GM06990 (cell line): ENCODE measurements at regions not wholly inside any gene's neighbourhood (a gene's known extent, or its start where the extent isn't known, plus 50 kb on each side); places are given as distances from the start of the nearest gene placed in this dataset.

Source experiments
- DNase-seq: peaks from one replicate; pipeline ENCODE4 v3.0.0-alpha.2; 2011; ENCODE audit not compliant: insufficient read length; ENCODE audit errors: extremely low read depth
- H3K27me3 ChIP-seq: replicated peaks from 2 replicates; pipeline ENCODE4 v1.6.0; 2011; ENCODE audit warnings: low read length; ENCODE audit not compliant: control insufficient read depth, insufficient read depth
- H3K36me3 ChIP-seq: 2 replicates; pipeline ENCODE4 v1.5.1; 2011; ENCODE audit warnings: low read length; ENCODE audit not compliant: control insufficient read depth, insufficient read depth
- H3K4me3 ChIP-seq: replicated peaks from 2 replicates; pipeline ENCODE4 v1.5.1; 2011; ENCODE audit warnings: low read depth, mild to moderate bottlenecking, control low read depth, low read length
- TF ChIP-seq, protein P1 (sequence below): IDR thresholded peaks from 2 replicates; pipeline ENCODE4 v1.5.1; 2011; ENCODE audit warnings: low read length, control low read depth, mild to moderate bottlenecking, inconsistent platforms; ENCODE audit not compliant: insufficient read depth, poor library complexity, severe bottlenecking

DNA sequence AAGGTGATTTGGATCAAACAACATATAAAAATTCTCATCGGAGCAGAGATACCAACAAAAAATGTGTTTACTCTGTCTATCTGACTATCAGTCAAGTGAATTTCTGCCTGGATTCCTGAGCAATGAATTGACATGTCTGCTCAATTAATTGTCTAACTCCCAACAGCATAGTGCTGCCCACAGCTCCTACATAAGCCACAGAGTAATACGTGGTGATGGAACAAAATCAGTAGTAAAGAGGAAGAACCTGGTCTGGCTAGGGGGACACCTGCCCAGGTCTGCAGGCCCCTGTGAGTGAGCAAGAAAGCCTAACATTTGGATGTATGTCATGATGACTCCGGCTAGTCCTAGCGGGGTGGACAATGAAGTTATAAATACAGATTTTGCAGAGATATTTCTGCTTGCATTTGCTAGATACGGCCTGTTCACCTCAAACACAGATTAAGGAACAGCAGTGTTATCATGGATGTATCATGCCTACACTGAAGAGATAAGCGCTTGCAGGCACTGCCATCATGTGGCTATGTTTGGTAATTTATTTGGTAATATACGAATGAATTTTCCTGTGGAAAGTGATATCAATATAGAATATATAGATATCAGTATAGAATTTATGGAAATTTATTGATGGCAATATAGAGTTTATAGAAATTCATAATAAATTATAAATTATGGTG lies 69.6 kb upstream of the LRRC8B start:
- TF ChIP-seq, protein P1, sequence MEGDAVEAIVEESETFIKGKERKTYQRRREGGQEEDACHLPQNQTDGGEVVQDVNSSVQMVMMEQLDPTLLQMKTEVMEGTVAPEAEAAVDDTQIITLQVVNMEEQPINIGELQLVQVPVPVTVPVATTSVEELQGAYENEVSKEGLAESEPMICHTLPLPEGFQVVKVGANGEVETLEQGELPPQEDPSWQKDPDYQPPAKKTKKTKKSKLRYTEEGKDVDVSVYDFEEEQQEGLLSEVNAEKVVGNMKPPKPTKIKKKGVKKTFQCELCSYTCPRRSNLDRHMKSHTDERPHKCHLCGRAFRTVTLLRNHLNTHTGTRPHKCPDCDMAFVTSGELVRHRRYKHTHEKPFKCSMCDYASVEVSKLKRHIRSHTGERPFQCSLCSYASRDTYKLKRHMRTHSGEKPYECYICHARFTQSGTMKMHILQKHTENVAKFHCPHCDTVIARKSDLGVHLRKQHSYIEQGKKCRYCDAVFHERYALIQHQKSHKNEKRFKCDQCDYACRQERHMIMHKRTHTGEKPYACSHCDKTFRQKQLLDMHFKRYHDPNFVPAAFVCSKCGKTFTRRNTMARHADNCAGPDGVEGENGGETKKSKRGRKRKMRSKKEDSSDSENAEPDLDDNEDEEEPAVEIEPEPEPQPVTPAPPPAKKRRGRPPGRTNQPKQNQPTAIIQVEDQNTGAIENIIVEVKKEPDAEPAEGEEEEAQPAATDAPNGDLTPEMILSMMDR = peak; percentile 51
- Histone ChIP-seq H3K4me3 (no peak overlapping the region), H3K27me3 (no peaks in the 10 kb centered on the region; the same call in 1 of the 2 replicates), H3K36me3 (no peaks in the 10 kb centered on the region)
- DNase-seq = no peak

DNA sequence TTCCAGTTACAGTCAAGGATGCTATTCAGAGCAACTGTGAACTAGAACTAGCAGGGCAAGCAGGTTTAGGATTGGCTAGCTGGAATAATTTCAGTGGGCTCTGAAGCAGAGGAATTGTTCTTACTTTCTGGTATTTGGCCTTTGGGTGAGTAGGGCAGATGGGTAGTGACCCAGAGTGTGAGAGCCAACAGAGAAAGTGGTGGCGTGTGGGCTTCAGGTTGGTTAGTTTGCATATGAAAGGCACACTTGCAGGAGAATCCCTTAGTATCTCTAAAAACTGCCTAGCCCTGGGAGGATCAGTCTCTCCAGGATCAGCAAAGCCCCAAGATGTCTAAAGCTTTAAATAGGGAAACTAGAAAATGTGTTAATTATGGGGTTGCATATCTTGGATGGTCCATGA lies 67.6 kb upstream of the LRRC8B start:
- H3K27me3 ChIP-seq = no peaks in the 10 kb centered on the region; the same call in 1 of the 2 replicates
- no peak overlapping the region for H3K4me3 ChIP-seq
- DNase-seq = no peak
- H3K36me3 ChIP-seq = no peaks in the 10 kb centered on the region
- TF ChIP-seq, protein P1 = no peak

DNA sequence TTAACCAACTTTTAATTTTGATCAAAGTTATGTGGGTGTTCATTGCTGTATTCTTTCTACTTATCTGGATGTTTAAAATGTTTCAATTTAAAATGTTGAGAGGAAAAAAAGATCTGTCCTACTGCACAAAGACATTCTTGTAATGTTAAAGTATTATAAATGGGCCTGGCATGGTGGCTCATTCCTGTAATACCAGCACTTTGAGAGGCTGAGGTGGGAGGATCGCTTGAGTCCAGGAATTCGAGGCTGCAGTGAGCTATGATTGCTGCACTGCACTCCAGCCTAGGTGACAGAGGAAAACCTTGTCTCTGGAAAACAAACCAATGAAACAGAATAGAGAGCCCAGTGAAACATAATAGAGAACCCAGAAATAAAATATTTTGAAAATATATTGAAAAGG lies 65.5 kb upstream of the LRRC8B start:
- no peak for DNase-seq
- TF ChIP-seq, protein P1 = no peak
- Histone ChIP-seq H3K4me3 (no peak overlapping the region), H3K27me3 (no peaks in the 10 kb centered on the region; the same call in 1 of the 2 replicates), H3K36me3 (no peaks in the 10 kb centered on the region)

DNA sequence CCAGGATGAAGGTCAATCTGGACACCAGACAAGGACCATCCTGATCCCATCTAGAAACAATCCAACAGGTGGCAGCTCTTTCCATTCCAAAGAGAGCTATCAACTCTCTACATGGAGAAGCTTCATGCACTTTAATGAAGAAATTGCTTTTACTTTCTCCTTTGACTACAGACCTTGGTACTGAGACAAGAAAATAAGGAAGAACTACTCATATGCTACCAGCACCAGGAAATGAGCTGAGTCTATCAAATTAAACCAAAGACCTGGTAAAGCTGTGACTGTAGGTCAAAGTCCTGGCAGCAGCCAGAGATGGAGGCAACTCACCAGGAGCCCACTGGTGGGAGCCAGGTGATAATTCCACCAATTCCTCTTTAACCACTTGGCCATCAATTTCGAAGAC lies 64.3 kb upstream of the LRRC8B start:
- DNase-seq = no peak
- H3K4me3 ChIP-seq = no peak overlapping the region
- H3K27me3 ChIP-seq = no peaks in the 10 kb centered on the region; the same call in 1 of the 2 replicates
- H3K36me3 ChIP-seq = no peaks in the 10 kb centered on the region
- TF ChIP-seq, protein P1 = no peak

DNA sequence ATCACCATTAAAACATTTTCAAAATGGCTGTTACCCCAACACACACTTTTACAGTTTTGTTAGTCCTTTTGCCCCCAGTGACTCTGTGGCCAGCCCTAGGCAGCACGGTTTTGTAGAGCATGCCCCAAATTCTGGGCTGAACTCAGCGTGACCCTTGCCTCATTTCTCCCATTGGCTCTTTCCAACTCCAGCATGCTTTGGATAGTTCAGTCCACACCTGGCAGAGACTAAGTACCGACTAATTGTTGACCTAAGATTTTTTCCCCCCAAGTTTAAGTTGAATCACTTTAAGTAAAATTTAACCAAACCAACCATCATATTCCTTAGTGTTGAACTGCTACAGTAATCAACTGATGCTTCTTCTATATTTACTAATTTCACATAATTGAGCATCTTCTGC lies 62.4 kb upstream of the LRRC8B start:
- Histone ChIP-seq H3K27me3 (no peaks in the 10 kb centered on the region; the same call in 1 of the 2 replicates), H3K36me3 (no peaks in the 10 kb centered on the region), H3K4me3 (no peak overlapping the region)
- TF ChIP-seq, protein P1 = no peak
- DNase-seq = no peak

DNA sequence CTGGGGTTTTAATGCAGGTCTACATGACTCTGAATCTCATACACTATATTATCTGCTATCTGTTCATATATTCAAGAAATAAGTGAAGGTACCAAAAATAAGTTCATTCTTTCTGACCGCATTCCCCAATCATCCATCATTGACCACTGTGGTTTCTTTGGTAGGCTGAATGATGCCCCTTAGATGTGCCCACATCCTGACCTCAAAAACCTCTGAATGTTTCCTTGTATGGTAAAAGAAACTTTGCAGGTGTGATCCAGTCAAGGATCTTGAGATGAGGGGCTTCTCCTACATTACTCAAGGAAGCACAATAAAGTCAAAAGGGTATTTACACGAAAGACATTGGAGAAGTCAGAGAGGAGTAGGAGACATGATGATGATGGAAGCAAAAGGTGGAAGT lies 60.6 kb upstream of the LRRC8B start:
- TF ChIP-seq, protein P1 = no peak
- DNase-seq = peak; percentile 30
- Histone ChIP-seq H3K27me3 (no peaks in the 10 kb centered on the region; the same call in 1 of the 2 replicates), H3K36me3 (no peaks in the 10 kb centered on the region), H3K4me3 (no peak overlapping the region)
